IPS-18a (cell line): ENCODE measurements at regions not wholly inside any gene's neighbourhood (a gene's known extent, or its start where the extent isn't known, plus 50 kb on each side); places are given as distances from the start of the nearest gene placed in this dataset.

Source experiments
- H3K27ac ChIP-seq: one replicate; pipeline ENCODE4 v1.5.1; 2013; ENCODE audit warnings: low read length
- H3K27me3 ChIP-seq: one replicate; pipeline ENCODE4 v1.6.1; 2013; ENCODE audit warnings: mild to moderate bottlenecking, low read length; ENCODE audit not compliant: control insufficient read depth, insufficient read depth
- H3K36me3 ChIP-seq: one replicate; pipeline ENCODE4 v1.6.1; 2013; ENCODE audit warnings: low read depth, low read length; ENCODE audit not compliant: control insufficient read depth
- H3K4me1 ChIP-seq: one replicate; pipeline ENCODE4 v1.6.1; 2013; ENCODE audit warnings: low read depth, low read length; ENCODE audit not compliant: control insufficient read depth
- H3K4me3 ChIP-seq: one replicate; pipeline ENCODE4 v1.5.1; 2013; ENCODE audit warnings: low read length
- H3K9ac ChIP-seq: one replicate; pipeline ENCODE4 v1.6.1; 2013; ENCODE audit warnings: mild to moderate bottlenecking, low read length, moderate library complexity
- H3K9me3 ChIP-seq: one replicate; pipeline ENCODE4 v1.6.1; 2013; ENCODE audit warnings: low read depth, low read length; ENCODE audit not compliant: control insufficient read depth

DNA sequence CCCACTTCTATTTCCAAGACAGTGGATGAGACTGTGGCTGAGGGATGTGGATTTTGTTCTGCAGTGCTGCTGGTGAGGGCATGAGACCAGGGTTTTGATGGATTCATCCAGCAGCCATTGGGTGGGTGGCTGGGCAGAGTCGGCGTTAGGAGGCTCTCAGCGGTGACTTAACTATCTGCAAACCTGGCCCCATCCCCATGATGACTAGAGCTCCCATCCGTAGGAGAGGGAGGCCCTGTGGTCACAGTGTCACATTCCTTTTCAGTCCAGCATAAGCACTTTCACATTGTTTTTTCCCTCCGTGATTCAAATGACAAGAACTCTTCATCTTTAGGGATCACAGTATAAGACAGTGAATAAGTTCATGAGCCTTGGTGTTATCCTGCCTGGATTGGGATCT, 60.4 kb upstream of the SPRY4 start:
- Histone ChIP-seq H3K9me3 (no peaks in the 10 kb centered on the region), H3K4me3 (no peak overlapping the region), H3K9ac (no peak overlapping the region), H3K27ac (no peak overlapping the region), H3K27me3 (no peaks in the 10 kb centered on the region), H3K4me1 (peaks cover 14% of the 10 kb centered on the region), H3K36me3 (no peaks in the 10 kb centered on the region)

DNA sequence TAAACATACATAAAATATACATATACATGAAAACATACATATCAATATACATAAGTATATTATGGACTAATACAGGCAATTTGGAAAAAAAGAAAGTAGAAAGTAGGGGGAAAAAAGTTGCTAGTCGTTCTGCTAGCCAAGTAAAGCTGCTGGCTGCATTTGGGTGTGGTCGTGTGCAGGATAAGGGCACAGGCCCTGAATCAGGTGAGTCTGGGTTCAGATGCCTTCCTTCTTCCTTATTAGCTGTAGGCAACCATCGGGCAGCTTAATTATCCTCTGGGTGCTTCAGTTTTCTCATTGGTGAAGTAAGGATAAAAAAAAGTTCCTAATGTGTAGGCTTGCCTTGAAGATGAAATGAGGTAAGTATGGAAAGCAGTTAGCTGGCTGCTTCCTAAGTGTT, 59.2 kb upstream of the SPRY4 start:
- Histone ChIP-seq H3K27ac (no peak overlapping the region), H3K4me1 (peaks cover 5% of the 10 kb centered on the region), H3K4me3 (no peak overlapping the region), H3K36me3 (no peaks in the 10 kb centered on the region), H3K27me3 (no peaks in the 10 kb centered on the region), H3K9me3 (no peaks in the 10 kb centered on the region), H3K9ac (no peak overlapping the region)

DNA sequence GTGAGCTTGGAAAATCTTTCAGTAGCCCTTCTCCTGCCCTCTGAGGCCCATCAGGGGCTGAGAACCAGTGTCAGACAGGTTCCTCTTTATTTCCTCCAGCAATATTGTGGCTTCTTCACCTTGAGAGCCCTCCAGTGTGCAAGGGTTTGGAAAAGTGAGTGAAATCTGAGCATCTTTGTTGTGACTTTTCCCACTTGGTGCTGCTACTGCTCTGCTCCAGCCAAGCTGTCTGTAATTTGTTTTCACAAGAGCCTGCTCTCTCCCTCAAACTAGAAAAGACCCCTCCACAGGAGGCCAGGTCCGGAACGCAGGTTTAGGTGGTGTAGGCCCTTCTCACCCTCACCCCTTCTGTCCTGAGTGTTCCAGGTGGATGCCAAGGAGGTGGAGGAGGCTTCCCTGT, 57.4 kb upstream of the SPRY4 start:
- no peaks in the 10 kb centered on the region for H3K27me3 ChIP-seq
- H3K4me3 ChIP-seq = no peak overlapping the region
- no peak overlapping the region for H3K9ac ChIP-seq
- no peak overlapping the region for H3K27ac ChIP-seq
- H3K36me3 ChIP-seq = no peaks in the 10 kb centered on the region
- no peaks in the 10 kb centered on the region for H3K9me3 ChIP-seq
- peaks cover 5% of the 10 kb centered on the region for H3K4me1 ChIP-seq

DNA sequence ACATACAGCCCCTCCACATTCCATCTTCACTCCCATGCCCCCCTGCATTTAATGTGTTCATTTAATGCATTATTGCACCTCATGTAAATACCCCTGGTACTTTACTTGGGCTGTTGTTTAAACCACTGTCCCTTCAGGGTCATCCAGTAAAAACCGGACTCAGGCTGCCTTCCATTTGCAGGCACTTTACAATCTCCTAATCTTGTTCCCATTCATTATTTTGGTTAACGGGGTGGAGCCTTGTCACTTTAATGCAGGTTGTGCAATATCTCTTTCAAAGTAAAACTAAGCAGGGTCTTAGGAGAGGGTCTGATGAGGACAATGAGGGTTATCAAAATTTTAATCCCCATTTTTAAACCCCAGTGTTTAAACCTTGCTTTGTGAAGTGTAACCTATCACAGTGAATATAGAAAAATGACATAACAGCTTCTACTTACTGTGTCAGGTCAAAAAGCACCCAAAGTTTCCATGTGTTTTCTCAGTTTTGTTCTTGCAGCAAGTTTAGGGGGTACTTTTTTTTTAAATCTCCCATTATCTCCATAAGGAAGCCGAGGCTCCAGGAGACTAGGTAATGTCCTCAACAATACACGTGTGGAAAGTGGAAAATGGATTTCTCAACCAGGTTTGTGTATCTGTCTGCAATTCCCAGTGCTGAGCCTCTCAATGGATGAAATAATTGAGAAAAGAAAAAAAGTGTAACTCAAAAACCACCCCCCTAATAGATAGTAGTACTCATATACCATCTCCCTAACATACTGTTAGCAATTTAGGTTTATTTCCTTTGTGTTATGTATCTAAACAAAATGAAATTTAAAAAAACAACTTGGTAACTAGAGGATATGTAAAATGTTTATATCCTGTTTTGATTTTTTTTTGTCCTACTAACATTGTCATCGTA, 54.2 kb upstream of the SPRY4 start:
- Histone ChIP-seq H3K9ac (no peak overlapping the region), H3K27ac (no peak overlapping the region), H3K9me3 (no peaks in the 10 kb centered on the region), H3K4me3 (no peak overlapping the region), H3K36me3 (no peaks in the 10 kb centered on the region), H3K27me3 (no peaks in the 10 kb centered on the region), H3K4me1 (peaks cover 9% of the 10 kb centered on the region)

DNA sequence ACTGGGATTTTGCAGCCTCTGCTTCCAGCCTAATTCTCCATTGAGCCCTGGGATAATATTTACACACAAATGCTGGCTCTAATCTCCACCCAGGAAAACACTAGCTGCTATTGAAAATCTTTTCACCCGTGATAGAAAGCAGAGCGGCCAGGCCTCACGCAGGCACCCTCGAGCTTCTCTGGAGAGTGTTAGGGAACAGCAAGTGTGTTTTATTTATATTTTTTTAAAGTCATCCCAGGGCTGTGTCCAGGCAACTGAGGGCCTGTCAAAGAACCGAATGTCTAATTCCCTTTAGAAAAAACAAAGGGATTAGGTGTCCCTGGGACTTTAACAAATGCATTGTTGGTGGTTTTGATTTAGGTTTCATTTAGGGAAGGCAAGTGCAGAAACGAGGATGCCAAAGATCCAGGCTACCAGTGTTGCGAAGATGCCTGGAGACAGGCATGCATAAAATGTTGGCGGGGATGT, 51.2 kb upstream of the SPRY4 start:
- Histone ChIP-seq H3K9me3 (no peaks in the 10 kb centered on the region), H3K27ac (no peak overlapping the region), H3K36me3 (no peaks in the 10 kb centered on the region), H3K27me3 (no peaks in the 10 kb centered on the region), H3K4me3 (no peak overlapping the region), H3K9ac (no peak overlapping the region), H3K4me1 (peaks cover 9% of the 10 kb centered on the region)
